Fibroblast of lung (primary cell): ENCODE measurements at regions not wholly inside any gene's neighbourhood (a gene's known extent, or its start where the extent isn't known, plus 50 kb on each side); places are given as distances from the start of the nearest gene placed in this dataset.
A peak's percentile ranks its signal among the peaks of the same experiment; 100 is the strongest.
"Not testable (repeated sequence)": the region's sequence is repeated elsewhere in the genome, so short reads cannot be mapped to it uniquely, and the experiment has no call there.

Source experiments
- DNase-seq, 2 donors: peaks; one replicate each; pipeline versions ENCODE4 v3.0.0 to v3.0.0-alpha.2; 2010; ENCODE audit warnings: low read depth in 2 of 2
- H2AFZ ChIP-seq: 2 replicates; pipeline ENCODE4 v1.5.1; 2012; ENCODE audit warnings: low read length, control low read depth, inconsistent platforms
- H3K27ac ChIP-seq: 2 replicates; pipeline ENCODE4 v1.5.1; 2011; ENCODE audit warnings: low read length, control low read depth; ENCODE audit not compliant: insufficient read depth
- H3K27me3 ChIP-seq: 2 replicates; pipeline ENCODE4 v1.5.1; 2011; ENCODE audit warnings: mild to moderate bottlenecking, low read length; ENCODE audit not compliant: control insufficient read depth, insufficient read depth
- H3K36me3 ChIP-seq: 2 replicates; pipeline ENCODE4 v1.5.1; 2011; ENCODE audit warnings: low read length; ENCODE audit not compliant: control insufficient read depth, insufficient read depth
- H3K4me1 ChIP-seq: 2 replicates; pipeline ENCODE4 v1.5.1; 2011; ENCODE audit warnings: low read length; ENCODE audit not compliant: control insufficient read depth, insufficient read depth; ENCODE audit errors: extremely low read depth
- H3K4me2 ChIP-seq: 2 replicates; pipeline ENCODE4 v1.5.1; 2011; ENCODE audit warnings: low read length, control low read depth; ENCODE audit not compliant: insufficient read depth; ENCODE audit errors: extremely low read depth
- H3K4me3 ChIP-seq, 4 experiments: fragments of 200-600 bp in 1 of 4; sonication (generic) in 1 of 4; replicated peaks in 1 of 4; 2 replicates each; pipeline ENCODE4 v1.5.1; 2011 to 2016; ENCODE audit warnings: low read length in 4 of 4, low read depth in 3 of 4, mild to moderate bottlenecking in 3 of 4, control low read depth in 2 of 4, inconsistent platforms in 1 of 4, mixed read lengths in 1 of 4; ENCODE audit not compliant: insufficient read depth in 1 of 4; ENCODE audit errors: control extremely low read depth in 1 of 4
- H3K79me2 ChIP-seq: 2 replicates; pipeline ENCODE4 v1.5.1; 2012; ENCODE audit warnings: mild to moderate bottlenecking, low read length, inconsistent platforms; ENCODE audit not compliant: control insufficient read depth, insufficient read depth
- H3K9ac ChIP-seq: 2 replicates; pipeline ENCODE4 v1.5.1; 2011; ENCODE audit warnings: mild to moderate bottlenecking, low read length, control low read depth; ENCODE audit not compliant: insufficient read depth
- H3K9me3 ChIP-seq: 2 replicates; pipeline ENCODE4 v1.5.1; 2012; ENCODE audit warnings: low read depth, low read length; ENCODE audit not compliant: control insufficient read depth, insufficient read depth
- H4K20me1 ChIP-seq: 2 replicates; pipeline ENCODE4 v1.5.1; 2011; ENCODE audit warnings: low read length; ENCODE audit not compliant: control insufficient read depth, insufficient read depth; ENCODE audit errors: extremely low read depth
- CTCF ChIP-seq, 2 donors: IDR thresholded peaks in 1 of 2; conservative IDR thresholded peaks in 1 of 2; 1 replicate in 1 of 2; 2 replicates in 1 of 2; pipeline ENCODE4 v1.5.1; 2011 to 2012; ENCODE audit warnings: low read length in 2 of 2, control low read depth in 1 of 2, inconsistent platforms in 1 of 2, low read depth in 1 of 2, mild to moderate bottlenecking in 1 of 2
- EZH2 ChIP-seq: IDR thresholded peaks from 2 replicates; pipeline ENCODE4 v1.5.1; 2012; ENCODE audit warnings: low read length, control low read depth, mild to moderate bottlenecking; ENCODE audit errors: missing control alignments

- no peak overlapping the region for H3K4me2 ChIP-seq
- no peaks in the 10 kb centered on the region for H3K36me3 ChIP-seq
- H4K20me1 ChIP-seq = no peaks in the 10 kb centered on the region
- no peaks in the 10 kb centered on the region for H3K4me1 ChIP-seq
- no peaks in the 10 kb centered on the region for H3K79me2 ChIP-seq
- H3K9me3 ChIP-seq = no peaks in the 10 kb centered on the region
- no peak overlapping the region for H2AFZ ChIP-seq
- no peak overlapping the region for H3K9ac ChIP-seq
- TF ChIP-seq EZH2 (no peak), CTCF (conservative IDR thresholded peaks at IDR 0.05 in 1 of 2, IDR thresholded peaks at IDR 0.05 in 1 of 2; ENCODE audit: low read depth in 1 of 2, low read length in 2 of 2) (no peak)
- H3K27me3 ChIP-seq = no peaks in the 10 kb centered on the region
- no peak overlapping the region for H3K4me3 ChIP-seq
- H3K27ac ChIP-seq = no peak overlapping the region
- no peak for DNase-seq
These were observed 145.7 kb upstream of the HSFY2 start for GRCh38 chrY:18919256-18919655.

GRCh38 chrY:18912846-18913245, 139.3 kb upstream of the HSFY2 start:
- Histone ChIP-seq H4K20me1 (no peaks in the 10 kb centered on the region), H3K79me2 (no peaks in the 10 kb centered on the region), H3K9me3 (no peaks in the 10 kb centered on the region), H3K4me1 (no peaks in the 10 kb centered on the region), H3K9ac (no peak overlapping the region), H3K4me3 (no peak overlapping the region), H3K4me2 (no peak overlapping the region), H3K27ac (no peak overlapping the region), H3K36me3 (no peaks in the 10 kb centered on the region), H3K27me3 (no peaks in the 10 kb centered on the region), H2AFZ (no peak overlapping the region)
- no peak for DNase-seq
- no peak for TF ChIP-seq EZH2
- TF ChIP-seq CTCF (conservative IDR thresholded peaks at IDR 0.05 in 1 of 2, IDR thresholded peaks at IDR 0.05 in 1 of 2; ENCODE audit: low read depth in 1 of 2, low read length in 2 of 2) = no peak

GRCh38 chrY:18909846-18910245, 136.3 kb upstream of the HSFY2 start:
- Histone ChIP-seq H3K4me3 (no peak overlapping the region), H3K27ac (no peak overlapping the region), H3K36me3 (no peaks in the 10 kb centered on the region), H3K9ac (no peak overlapping the region), H3K4me2 (no peak overlapping the region), H3K4me1 (no peaks in the 10 kb centered on the region), H2AFZ (no peak overlapping the region), H3K9me3 (no peaks in the 10 kb centered on the region), H3K27me3 (no peaks in the 10 kb centered on the region), H4K20me1 (no peaks in the 10 kb centered on the region), H3K79me2 (no peaks in the 10 kb centered on the region)
- TF ChIP-seq CTCF (conservative IDR thresholded peaks at IDR 0.05 in 1 of 2, IDR thresholded peaks at IDR 0.05 in 1 of 2; ENCODE audit: low read depth in 1 of 2, low read length in 2 of 2) (no peak), EZH2 (no peak)
- peak in 1 of 2 donors; percentile 51 for DNase-seq

GRCh38 chrY:18906198-18906597, 132.7 kb upstream of the HSFY2 start:
- not testable (repeated sequence) for H2AFZ ChIP-seq, H3K27me3 ChIP-seq, H3K9me3 ChIP-seq, H3K27ac ChIP-seq, H3K36me3 ChIP-seq, H3K79me2 ChIP-seq, H3K9ac ChIP-seq, H3K4me1 ChIP-seq, H4K20me1 ChIP-seq, H3K4me2 ChIP-seq, H3K4me3 ChIP-seq
- peak in 1 of 2 donors; percentile 50 for DNase-seq
